IPS-15b (cell line): ENCODE measurements at regions not wholly inside any gene's neighbourhood (a gene's known extent, or its start where the extent isn't known, plus 50 kb on each side); places are given as distances from the start of the nearest gene placed in this dataset.
"Not testable (repeated sequence)": the region's sequence is repeated elsewhere in the genome, so short reads cannot be mapped to it uniquely, and the experiment has no call there.

ENCODE experiments used
- H3K27me3 ChIP-seq: one replicate; pipeline ENCODE4 v1.6.1; 2013; ENCODE audit warnings: low read length; ENCODE audit not compliant: control insufficient read depth, insufficient read depth
- H3K36me3 ChIP-seq: one replicate; pipeline ENCODE4 v1.6.1; 2013; ENCODE audit warnings: low read length; ENCODE audit not compliant: control insufficient read depth, insufficient read depth
- H3K4me1 ChIP-seq: one replicate; pipeline ENCODE4 v1.6.1; 2013; ENCODE audit warnings: mild to moderate bottlenecking, low read length; ENCODE audit not compliant: control insufficient read depth, insufficient read depth
- H3K4me3 ChIP-seq: one replicate; pipeline ENCODE4 v1.5.1; 2013; ENCODE audit warnings: low read depth, low read length
- H3K9ac ChIP-seq: one replicate; pipeline ENCODE4 v1.6.1; 2013; ENCODE audit warnings: low read depth, mild to moderate bottlenecking, low read length
- H3K9me3 ChIP-seq: one replicate; pipeline ENCODE4 v1.6.1; 2013; ENCODE audit warnings: mild to moderate bottlenecking, low read length; ENCODE audit not compliant: control insufficient read depth, insufficient read depth

DNA sequence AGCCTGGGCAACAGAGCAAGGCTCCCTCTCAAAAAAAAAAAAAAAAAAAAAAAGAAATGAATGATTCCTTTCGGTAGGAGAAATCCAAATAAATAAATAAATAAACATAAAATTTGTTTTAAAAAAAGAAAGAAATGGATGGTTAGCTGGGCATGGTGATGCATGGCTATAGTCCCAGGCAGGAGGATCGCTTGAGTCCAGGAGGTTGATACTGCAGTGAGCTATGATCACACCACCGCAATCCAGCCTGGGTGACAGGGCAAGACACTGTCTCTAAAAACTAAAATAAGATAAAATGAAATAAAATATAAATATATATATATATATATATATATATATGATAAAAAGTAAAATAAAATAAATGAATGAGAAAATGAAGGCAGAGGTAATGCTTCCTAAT lies 264.1 kb downstream of the GOLGA6L6 start:
- peaks cover 32% of the 10 kb centered on the region for H3K9me3 ChIP-seq
- not testable (repeated sequence) for H3K4me1 ChIP-seq, H3K36me3 ChIP-seq, H3K27me3 ChIP-seq, H3K4me3 ChIP-seq, H3K9ac ChIP-seq

DNA sequence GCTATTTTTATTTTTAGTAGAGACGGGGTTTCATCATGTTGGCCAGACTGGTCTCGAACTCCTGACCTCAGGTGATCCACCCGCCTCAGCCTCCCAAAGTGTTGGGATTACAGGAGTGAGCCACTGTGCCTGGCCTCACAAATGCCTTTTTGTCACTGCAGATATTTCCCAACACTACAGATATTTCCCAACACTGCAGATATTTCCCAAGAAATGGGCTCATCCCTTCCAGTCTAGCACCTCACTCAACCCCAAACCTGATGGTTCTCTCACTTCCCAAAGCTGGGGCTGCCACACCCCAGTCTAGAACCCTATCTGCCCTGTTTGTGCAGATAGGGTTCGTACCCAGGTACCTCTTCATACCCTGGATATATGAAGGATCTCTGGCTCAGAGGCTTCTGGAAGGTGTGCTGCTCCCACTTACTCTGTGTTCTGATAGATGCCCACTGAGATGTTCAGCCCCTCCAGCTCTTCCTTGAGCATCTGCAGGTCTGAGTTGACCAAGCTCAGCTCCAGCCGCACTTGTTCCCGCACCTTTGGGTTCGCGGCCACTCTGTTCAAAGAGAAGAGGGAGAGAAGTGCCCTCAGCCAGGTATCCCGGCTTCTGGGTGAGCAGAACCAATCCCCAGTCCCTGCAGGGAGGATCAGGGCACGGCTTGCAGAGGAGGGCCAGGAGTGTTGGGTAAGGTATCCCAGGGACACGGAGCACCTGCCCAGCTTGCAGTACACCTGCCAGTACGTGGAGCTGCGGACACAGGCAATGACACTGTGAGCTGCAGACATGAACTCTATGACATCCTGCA lies 265.1 kb downstream of the GOLGA6L6 start:
- peaks cover 35% of the 10 kb centered on the region for H3K9me3 ChIP-seq
- not testable (repeated sequence) for H3K4me3 ChIP-seq, H3K27me3 ChIP-seq, H3K4me1 ChIP-seq, H3K36me3 ChIP-seq, H3K9ac ChIP-seq

DNA sequence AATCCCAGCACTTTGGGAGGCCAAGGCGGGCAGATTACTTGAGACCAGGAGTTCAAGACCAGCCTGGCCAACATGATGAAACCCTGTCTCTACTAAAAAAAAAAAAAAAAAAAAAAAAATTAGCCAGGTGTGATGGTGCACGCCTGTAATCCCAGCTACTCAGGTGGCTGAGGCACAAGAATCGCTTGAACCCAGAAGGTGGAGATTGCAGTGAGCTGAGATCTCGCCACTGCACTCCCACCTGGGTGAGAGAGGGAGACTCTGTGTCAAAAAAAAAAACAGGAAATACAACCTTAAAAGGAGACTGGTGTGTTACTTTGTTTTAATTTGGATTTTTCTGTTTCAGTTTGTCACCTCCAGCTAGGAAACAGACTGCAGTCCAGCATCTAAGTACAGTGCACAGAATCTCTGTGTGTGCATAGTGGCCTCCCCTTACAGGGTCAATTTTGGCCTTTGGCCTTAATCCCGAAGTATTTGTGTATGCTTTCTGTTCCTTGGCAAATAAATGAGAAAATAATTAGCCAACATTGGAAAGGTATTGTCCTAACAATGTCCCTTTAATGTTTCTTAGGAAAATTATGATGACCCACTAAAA lies 266.1 kb downstream of the GOLGA6L6 start:
- H3K9ac ChIP-seq, H3K4me1 ChIP-seq, H3K27me3 ChIP-seq, H3K36me3 ChIP-seq, H3K4me3 ChIP-seq: not testable (repeated sequence)
- H3K9me3 ChIP-seq = peaks cover 40% of the 10 kb centered on the region

DNA sequence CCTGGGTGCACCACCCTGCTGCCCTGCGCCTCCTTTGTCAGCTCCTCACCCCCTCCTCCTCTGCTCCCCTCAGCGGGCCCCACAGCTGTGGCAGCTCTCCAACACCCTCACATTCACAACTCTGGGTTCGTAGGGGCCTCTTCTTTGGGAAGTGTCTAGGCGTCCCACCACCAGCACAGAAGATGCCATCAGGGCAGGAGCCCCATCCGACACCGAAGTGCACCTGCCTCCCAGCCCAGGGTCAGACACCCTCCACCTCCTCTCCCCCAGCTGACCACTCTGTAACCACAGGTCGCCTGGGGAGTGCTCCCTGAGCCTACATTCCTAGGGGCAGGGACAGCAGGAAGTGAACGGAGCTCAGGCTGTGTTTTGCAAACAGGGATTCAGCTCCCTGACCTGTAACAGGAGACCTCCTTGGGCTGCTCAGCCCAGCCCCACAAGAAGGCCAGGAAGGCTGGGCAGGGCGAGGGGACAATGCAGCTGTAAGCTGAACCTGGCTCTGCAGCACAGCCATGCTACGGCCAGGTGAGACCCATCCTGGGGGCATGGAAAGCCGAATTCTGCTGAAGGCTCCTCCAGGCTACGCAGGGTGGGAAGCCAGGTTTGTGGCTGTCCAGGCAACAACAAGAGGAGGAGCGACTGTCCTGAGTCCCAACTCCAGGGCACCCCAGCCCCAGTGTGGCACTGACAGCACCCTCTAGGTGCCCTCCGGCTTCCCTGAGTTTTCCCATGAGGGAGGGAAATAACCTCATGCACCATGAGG lies 269.0 kb downstream of the GOLGA6L6 start:
- no peaks in the 10 kb centered on the region for H3K4me1 ChIP-seq
- no peak overlapping the region for H3K9ac ChIP-seq
- no peaks in the 10 kb centered on the region for H3K27me3 ChIP-seq
- peaks cover 40% of the 10 kb centered on the region for H3K9me3 ChIP-seq
- H3K36me3 ChIP-seq = no peaks in the 10 kb centered on the region
- no peak overlapping the region for H3K4me3 ChIP-seq

DNA sequence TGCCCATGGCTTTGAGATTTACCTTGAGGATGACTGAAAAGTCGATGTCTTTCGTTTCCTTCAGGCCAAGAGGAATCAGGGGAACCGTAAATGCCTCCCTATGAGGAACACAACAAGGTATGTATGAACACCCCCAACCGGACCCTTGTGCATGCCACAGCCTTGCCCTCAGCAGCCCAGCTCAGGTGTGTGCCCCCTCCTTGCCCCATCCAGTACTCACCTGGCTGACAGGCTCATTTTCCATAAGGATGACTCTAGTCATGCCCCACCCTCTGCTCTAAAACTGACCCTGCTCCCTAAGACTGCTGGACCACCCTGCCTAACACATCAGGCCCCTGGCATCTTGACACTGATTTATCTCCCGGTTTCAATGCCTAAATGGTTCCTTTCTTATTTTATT lies 270.0 kb downstream of the GOLGA6L6 start:
- no peaks in the 10 kb centered on the region for H3K4me1 ChIP-seq
- H3K4me3 ChIP-seq = no peak overlapping the region
- H3K27me3 ChIP-seq = no peaks in the 10 kb centered on the region
- peaks cover 36% of the 10 kb centered on the region for H3K9me3 ChIP-seq
- H3K36me3 ChIP-seq = no peaks in the 10 kb centered on the region
- no peak overlapping the region for H3K9ac ChIP-seq

DNA sequence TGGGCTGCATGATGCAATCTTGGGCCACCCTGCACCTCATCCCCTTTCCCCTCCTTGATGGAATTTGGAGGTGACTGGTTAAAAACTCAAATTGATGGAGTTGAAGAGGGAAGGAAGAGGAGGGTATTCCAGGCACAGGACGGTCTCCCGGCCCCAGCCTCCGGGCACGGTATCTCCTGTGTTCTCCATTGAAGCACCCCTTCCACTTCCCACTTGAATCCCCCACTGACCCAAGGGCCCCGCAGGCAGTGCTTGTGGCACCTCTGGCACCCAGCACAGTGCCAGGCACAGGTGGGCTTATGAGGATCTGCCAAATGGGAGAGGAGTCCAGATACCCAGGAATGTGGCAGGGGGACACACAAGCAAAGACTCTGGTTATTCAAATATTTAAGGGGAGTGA lies 271.6 kb downstream of the GOLGA6L6 start:
- not testable (repeated sequence) for H3K4me3 ChIP-seq, H3K9ac ChIP-seq, H3K27me3 ChIP-seq, H3K36me3 ChIP-seq, H3K4me1 ChIP-seq
- peaks cover 30% of the 10 kb centered on the region for H3K9me3 ChIP-seq

DNA sequence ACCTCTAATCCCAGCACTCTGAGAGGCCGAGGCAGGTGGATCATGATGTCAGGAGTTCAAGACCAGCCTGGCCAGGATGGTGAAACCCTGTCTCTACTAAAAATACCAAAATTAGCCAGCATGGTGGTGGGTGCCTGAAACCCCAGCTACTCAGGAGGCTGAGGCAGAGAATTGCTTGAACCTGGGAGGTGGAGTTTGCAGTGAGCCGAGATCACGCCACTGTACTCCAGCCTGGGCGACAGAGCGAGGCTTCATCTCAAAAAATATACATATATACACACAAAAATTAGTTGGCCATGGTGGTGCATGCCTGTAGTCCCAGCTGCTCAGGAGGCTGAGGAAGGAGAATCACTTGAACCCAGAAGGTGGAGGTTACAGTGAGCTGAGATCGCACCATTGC lies 273.6 kb downstream of the GOLGA6L6 start:
- H3K9me3 ChIP-seq = peaks cover 24% of the 10 kb centered on the region
- H3K27me3 ChIP-seq, H3K4me3 ChIP-seq, H3K9ac ChIP-seq, H3K36me3 ChIP-seq, H3K4me1 ChIP-seq: not testable (repeated sequence)

DNA sequence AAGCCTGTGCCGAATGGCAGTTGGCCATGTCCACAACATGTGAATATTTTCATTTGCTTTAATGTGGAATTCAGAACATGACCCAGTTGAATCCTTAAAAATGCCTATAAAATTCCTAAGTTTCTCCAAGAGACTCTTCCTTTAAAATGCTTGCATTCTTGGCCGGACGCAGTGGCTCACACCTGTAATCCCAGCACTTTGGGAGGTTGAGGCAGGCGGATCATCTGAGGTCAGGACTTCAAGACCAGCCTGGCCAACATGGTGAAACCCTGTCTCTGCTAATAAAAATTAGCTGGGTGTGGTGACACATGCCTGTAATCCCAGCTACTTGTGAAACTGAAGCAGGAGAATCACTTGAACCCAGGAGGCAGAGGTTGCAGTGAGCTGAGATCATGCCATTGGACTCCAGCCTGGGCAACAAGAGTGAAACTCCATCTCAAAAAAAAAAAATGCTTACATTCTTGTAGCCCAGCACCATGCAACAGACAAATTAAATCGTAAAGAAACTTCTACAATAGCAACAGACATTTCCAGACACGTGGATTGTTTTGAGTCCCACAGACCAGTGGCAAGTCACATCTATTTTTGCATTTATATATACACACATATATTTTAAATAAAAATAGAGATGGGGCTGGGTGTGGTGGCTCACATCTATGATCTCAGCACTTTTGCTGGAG lies 274.4 kb downstream of the GOLGA6L6 start:
- peaks cover 20% of the 10 kb centered on the region for H3K9me3 ChIP-seq
- not testable (repeated sequence) for H3K27me3 ChIP-seq, H3K9ac ChIP-seq, H3K36me3 ChIP-seq, H3K4me1 ChIP-seq, H3K4me3 ChIP-seq

DNA sequence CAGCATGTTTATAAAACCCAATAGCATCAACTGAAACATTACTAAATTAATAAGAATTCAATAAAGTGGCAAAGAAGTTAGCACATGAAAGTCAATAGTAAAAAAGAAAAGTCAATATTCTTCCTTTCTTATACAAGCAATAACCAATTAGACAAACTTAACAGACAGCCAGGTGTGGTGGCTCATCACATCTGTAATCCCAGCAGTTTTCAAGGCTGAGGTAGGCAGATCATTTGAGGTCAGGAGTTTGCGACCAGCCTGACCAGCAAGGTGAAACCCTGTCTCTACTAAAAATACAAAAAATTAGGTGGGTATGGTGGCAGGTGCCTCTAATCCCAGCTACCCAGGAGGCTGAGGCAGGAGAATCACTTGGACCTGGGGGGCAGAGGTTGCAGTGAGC lies 275.9 kb downstream of the GOLGA6L6 start:
- not testable (repeated sequence) for H3K36me3 ChIP-seq

DNA sequence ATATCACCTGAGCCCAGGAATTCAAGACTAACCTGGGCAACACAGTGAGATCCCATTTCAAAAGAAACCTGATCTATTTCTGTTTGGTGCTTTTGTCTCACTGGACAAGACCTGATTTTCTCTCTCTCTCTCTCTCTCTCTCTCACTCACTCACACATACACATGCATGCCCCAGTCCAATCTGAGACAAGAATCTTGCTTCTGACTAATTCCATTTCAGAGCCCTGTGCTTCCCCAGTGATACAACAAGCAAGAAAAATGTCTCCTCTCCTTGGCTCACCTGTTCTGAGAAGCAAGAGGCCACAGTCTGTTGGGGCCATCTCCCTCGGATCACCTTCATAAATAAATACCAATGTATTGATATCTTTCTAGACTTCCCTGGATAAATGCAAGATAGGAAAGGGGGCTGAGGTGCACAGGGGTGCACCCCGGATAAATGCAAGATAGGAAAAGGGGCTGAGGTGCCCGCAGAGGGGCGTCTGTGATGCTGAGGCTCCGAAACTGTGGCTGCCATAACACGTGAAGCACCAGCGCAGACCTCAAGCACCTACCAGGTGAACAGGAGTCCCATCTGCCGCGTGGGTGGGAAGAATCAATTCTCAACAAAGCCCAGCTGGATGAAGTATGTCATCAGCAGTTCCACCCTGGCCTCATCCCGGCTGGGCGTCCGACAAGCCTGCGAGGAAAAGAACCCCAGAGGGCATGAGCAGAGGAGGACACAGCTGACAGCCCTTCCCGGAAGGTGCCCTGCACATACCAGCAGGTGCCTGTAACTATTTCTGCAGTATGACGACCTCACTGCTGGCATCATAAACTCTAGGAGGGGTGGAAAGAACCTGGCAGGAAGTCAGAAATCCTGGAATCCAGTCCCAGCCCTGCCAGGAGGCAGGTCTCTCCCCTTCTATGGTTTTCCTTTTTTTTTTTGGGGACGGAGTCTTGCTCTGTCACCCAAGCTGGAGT lies 280.0 kb downstream of the GOLGA6L6 start:
- H3K4me1 ChIP-seq, H3K27me3 ChIP-seq, H3K9ac ChIP-seq, H3K36me3 ChIP-seq, H3K4me3 ChIP-seq: not testable (repeated sequence)
- peaks cover 14% of the 10 kb centered on the region for H3K9me3 ChIP-seq

More for the DNA sequence above, 275.9 kb downstream of the GOLGA6L6 start:
- peaks cover 12% of the 10 kb centered on the region for H3K9me3 ChIP-seq
- H3K9ac ChIP-seq, H3K4me3 ChIP-seq, H3K27me3 ChIP-seq, H3K4me1 ChIP-seq: not testable (repeated sequence)

DNA sequence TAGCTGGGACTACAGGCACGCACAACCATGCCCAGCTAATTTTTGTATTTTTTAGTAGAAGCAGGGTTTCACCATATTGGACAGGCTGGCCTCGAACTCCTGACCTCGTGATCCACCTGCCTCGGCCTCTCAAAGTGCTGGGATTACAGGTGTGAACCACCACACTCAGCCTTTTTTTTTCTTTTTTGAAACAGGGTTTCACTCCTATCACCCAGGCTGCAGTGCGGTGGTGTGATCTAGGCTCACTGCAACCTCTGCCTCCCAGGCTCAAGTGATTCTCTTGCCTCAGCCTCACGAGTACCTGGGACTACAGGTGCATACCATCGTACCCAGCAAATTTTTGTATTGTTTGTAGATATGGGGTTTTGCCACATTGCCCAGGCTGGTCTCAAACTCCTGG lies 280.9 kb downstream of the GOLGA6L6 start:
- H3K27me3 ChIP-seq = not testable (repeated sequence)

More for the DNA sequence above, 280.9 kb downstream of the GOLGA6L6 start:
- H3K9ac ChIP-seq, H3K4me1 ChIP-seq, H3K36me3 ChIP-seq, H3K4me3 ChIP-seq: not testable (repeated sequence)
- peaks cover 15% of the 10 kb centered on the region for H3K9me3 ChIP-seq
